ENCODE measurements at regions not wholly inside any gene's neighbourhood (a gene's known extent, or its start where the extent isn't known, plus 50 kb on each side); places are given as distances from the start of the nearest gene placed in this dataset.

- ATAC-seq (no peak), DNase-seq (no peak)
- intact Hi-C loops (cut with DNase I, micrococcal nuclease): no loop called here
These were observed 231.3 kb downstream of the FOXD2 start for GRCh38 chr1:47669081-47669585.

DNA sequence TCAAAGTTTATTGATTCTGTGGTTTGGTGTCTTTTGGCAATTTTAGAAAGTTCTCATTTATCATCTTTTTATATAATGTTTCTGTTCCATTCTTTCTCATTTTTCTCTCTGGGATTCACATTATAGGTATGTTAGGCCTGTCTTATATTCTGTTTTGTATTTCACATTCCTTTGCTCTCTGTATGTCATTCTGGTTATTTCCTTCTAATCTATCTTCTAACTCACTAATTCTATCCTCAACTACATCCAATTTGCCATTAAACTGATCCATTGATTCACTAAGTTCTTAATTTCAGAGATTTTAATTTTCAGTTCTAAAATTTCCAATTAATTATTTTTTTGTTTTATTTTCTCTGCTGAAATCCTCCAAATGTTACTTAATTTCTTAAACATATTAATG, 234.8 kb downstream of the FOXD2 start:
- DNase-seq (no peak), ATAC-seq (no peak)
- intact Hi-C loops (cut with DNase I, micrococcal nuclease): no loop called here

DNA sequence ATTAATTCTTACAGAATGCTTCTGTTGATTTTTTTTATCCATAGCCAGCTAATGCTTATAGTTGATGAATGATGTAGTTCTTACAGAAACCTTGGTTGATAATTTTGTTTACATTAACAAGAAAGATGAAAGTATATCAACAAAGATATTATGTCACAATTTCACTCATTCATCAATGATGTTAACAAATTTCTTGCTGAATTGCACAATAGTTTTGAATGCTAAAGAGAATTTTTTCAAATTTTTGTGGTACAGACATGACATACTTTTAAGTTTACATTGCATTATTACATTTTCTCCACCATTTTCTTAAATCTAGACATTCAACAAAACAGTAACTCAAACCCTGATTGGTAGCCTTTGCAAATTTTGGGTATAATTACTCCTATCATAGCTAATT, 236.3 kb downstream of the FOXD2 start:
- DNase-seq (no peak), ATAC-seq (no peak)
- intact Hi-C loops (cut with DNase I, micrococcal nuclease): no loop called here

DNA sequence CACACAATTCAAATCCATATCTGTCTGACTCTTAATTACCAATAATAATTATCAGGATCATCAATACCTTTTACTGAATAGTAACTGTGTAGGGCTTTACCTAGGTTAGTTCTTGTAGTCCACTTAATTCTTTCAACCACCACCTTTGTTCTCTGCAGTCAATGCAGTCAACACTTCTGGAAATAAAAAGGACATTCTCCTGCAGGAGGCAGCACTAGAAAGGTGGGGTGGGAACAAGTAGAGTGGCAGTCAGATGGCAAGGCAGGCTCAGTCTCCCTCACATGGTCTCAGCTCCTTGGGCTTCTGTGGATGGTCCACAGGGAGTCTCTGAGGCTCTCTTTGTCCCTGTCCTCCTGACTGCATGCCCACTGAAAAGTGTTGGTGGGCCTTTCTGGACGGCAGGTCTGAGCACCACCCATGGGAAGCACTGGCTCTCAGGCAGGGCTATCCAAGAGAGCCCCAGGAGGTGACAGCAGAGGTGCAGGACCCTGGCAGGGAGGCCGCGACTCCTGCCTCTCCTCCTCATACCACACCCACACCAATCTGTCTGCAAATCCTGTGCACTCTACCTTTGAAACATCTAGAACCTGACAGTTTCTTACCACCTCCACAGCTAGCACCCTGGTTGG, 237.3 kb downstream of the FOXD2 start:
- intact Hi-C loops (cut with DNase I, micrococcal nuclease): no loop called here
- ATAC-seq: peak; percentile 52
- DNase-seq: no peak

DNA sequence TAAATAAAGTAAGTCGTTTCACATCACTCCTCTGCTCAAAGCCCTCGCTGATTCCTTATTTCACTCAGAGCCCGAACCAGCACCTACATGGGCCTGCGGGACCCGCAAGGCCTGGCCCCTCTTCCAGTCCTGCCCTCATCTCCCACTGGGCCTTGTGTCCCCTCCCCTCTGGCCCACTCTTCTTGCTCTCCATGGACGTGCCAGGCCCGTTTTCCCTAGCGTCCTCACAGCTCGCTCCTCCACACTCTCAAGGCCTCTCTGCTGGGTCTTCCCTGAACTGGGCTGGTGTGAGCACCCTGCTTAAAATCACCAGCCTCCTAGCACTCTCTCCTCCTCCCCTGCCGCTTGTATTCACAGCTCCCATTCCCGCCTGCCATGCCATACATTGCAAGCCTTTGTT, 237.9 kb downstream of the FOXD2 start:
- DNase-seq (no peak), ATAC-seq (no peak)
- intact Hi-C loops (cut with DNase I, micrococcal nuclease): no loop called here

DNA sequence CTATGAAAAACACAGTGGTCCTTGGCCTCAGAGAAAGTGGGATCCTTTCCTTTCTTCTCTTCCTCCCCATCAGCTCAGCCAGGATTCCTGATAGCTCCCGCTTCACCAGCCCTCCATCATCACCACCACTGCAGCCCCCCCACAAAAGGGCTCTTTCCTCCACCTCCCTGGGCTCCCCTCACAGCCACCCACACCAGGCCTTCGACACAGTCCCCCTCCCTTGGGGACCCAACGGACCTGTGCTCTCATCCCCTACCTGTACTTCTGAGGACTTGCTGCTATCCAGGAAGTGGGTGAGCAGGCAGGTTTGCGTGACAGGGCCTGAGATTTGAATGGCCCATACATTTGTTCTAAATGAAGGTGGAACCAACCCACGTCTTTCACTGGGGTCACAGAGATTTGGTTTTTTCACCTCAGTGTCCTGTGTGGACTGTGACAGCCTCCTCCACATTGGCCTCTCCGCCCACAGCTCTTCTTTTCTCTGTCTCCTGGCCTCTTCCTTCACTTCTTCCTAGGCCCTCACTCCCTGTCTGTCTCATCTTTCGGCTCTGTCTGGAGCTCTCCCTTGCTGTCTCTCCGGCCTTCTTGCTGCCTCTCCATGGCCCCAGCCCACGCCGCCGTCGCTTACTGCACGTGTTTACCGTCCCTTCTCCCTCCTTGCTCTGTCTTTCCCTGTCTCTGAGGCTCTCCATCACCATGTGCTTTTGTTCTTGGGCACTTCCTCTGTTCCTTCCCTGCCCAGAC, 238.6 kb downstream of the FOXD2 start:
- DNase-seq (no peak), ATAC-seq (no peak)
- intact Hi-C loops (cut with DNase I, micrococcal nuclease): no loop called here

DNA sequence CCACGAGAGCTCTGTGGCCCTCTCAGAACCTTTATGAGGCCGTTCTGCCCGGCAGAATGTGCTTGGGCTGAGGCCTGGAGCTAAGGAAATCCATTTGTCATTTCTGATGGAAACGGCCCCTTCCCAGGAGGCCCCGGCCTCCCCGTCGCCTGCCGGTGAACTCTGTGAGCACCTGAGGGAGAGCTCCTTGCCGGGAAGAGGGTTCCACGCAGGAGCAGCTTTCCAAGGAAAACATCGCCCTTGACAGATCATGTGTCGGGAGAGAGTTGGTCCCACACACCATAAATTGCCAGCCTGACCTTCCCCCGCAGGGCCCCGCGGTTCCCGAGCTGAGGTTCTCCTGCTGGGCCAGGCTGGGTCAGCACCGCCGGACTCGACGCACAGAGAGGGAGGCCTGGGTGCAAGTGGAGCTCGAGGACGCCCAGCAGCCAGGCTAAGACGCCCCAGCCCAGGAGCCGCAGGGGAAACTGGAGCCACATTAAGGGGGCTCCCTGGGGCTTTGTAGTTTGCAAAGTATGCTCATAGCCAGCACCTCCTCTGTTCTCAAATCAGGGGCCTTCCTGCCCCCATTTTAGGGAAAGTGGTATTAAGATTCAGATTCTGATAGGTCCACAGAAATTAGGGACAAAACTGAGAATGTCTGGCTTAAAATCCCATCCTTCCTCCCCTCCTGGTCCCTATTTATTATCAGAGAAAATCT, 239.5 kb downstream of the FOXD2 start:
- DNase-seq (no peak), ATAC-seq (no peak)
- intact Hi-C loops (cut with DNase I, micrococcal nuclease): no loop called here

DNA sequence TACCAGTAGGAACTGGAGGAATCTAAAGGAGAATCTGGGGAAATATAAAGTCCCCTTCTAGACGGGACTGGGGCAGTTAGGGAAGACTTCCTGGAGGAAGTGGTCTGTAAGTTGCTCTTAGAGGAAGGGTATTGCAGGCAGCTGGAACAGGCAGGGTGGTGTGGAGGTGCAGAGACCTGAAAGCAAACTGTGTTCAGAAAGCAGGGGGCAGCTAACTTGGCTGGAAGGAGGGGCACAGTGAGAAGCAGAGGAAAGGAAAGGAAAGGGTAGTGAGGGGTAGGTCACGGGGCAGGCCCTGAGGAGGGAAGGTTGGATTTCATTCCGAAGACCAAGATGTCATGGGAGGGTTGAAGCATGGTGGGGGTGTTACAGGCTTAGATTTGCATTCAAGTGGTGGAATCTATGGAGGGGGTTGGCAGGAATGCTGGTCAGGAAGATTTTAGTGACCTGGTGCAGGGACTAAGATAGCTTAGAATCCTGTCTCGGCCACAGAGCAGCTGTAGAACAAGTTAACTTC, 240.7 kb downstream of the FOXD2 start:
- intact Hi-C loops (cut with DNase I, micrococcal nuclease): no loop called here
- DNase-seq: no peak
- no peak for ATAC-seq

DNA sequence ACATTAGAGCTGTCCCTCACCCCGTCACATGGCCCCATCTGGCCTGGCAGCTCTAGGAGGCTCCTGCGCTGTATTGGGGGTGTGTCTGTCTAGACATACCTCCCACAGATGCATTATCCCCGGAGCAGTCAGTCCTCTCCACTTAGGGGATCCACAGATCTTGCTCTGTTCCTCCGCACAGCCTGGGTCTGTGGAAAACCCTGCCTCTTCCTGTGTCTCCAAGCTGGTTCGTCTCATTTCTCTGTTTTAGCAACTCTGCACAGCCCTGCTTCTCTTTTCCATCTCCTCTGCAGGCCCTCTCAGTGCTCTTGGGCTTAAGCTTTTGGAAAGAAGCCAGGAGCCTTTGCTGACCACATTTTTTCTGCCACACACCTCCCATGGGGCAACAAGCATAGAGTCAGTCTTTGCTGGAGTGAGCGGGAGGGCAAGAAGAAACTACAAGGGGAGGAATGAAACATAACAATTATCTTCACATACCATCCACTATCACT, 241.5 kb downstream of the FOXD2 start:
- intact Hi-C loops (cut with DNase I, micrococcal nuclease): no loop called here
- DNase-seq (no peak), ATAC-seq (no peak)

DNA sequence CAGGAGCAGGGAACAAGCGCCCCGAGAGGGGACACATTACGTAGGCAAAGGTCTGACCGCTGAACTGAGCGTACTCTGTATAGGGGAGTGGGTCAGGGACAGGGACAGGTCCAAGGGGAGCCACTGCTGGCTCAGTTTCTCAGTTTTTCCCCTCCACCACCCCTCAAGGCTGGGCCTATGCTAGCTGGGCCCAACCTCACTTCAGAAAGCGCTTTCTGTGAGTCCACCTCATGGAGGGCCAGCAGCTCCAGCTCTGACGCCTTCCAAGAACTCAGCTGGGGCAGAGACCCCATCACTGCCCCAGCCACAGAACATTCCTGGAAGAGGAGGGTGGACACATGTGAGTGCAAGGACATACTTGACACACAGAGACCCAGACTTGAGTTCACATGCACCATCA, 242.0 kb downstream of the FOXD2 start:
- ATAC-seq: no peak
- intact Hi-C loops (cut with DNase I, micrococcal nuclease): no loop called here

DNA sequence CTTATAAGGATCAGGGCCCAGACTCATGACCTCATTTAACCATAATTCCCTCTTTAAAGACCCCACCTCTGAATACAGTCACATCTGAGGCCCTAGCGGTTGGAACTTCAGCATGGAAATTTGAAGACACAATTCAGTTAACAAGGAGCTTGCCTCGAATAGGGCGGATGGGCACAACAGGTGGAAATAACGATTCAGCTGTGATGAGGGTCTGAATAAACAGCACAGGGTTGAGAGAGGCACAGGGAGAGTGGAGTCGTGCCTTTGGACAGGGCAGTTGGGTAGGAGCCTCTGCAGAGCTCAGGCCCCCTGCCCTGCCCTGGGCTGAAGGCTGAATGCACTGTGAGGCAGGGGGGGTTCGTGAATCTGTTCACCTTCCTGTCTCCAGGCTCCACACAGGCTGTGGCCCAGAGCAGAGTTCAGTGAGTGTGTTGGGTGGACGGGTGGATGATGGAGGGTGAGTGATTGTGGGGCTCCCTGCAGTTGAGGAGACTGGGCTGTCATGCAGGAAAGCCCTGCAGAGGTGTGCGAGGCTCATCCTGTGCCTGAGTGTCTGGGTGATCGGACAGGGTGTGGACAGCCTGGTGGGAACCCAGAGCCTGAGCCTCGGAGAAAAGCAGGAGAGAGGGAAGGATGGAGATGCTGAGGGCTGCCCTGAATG, 243.1 kb downstream of the FOXD2 start:
- intact Hi-C loops (cut with DNase I, micrococcal nuclease): no loop called here
- ATAC-seq (no peak), DNase-seq (no peak)

More for the DNA sequence above, 242.0 kb downstream of the FOXD2 start:
- no peak for DNase-seq

- DNase-seq: no peak
- intact Hi-C loops (cut with DNase I, micrococcal nuclease): no loop called here
- no peak for ATAC-seq
These were observed 243.9 kb downstream of the FOXD2 start for GRCh38 chr1:47681735-47682134.

DNA sequence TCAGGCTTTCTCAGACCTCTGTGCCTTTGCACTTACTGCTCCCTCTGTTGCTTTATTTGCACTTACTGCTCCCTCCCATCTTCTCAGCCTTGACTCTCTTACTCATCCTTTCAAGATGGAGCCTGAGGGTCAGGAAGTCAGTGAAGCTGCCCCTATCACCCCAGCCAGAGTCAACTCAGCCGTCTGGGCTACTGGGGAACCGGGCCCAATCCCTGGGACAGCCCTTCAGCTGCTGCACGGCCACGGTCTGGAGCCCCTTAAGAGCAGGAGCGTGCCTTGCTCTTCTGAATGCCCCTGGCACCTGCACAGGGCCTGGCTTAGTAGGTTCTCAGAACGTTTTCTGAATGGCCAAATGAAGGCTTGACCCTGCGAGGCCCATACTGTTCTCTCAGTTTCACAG, 244.4 kb downstream of the FOXD2 start:
- ATAC-seq (no peak), DNase-seq (no peak)
- intact Hi-C loops (cut with DNase I, micrococcal nuclease): no loop called here

GRCh38 chr1:47682786-47683350, 245.0 kb downstream of the FOXD2 start:
- intact Hi-C loops (cut with DNase I, micrococcal nuclease): no loop called here
- DNase-seq (no peak), ATAC-seq (no peak)

DNA sequence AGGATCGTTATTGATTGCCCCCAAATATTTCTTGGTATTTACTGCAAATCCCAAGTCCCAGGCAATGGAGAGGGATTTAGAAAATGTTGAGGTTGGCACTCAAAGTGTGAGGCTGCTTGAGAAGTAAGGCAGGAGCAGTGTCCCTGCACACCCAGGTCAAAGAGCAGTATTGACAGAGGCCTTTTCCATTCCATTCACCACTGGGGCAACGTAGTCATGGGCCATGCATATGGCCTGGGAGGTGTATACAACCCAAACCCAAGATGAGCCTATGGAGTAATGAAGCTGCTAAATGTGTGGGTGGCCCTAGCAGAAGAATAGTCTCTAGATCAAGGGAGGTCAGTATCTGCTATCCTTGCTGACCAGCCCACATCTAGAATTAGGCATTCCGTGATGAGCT, 245.6 kb downstream of the FOXD2 start:
- ATAC-seq: peak; percentile 72
- intact Hi-C loops (cut with DNase I, micrococcal nuclease): no loop called here
- no peak for DNase-seq

GRCh38 chr1:47684518-47684917, 246.7 kb downstream of the FOXD2 start:
- no peak for ATAC-seq
- no peak for DNase-seq

DNA sequence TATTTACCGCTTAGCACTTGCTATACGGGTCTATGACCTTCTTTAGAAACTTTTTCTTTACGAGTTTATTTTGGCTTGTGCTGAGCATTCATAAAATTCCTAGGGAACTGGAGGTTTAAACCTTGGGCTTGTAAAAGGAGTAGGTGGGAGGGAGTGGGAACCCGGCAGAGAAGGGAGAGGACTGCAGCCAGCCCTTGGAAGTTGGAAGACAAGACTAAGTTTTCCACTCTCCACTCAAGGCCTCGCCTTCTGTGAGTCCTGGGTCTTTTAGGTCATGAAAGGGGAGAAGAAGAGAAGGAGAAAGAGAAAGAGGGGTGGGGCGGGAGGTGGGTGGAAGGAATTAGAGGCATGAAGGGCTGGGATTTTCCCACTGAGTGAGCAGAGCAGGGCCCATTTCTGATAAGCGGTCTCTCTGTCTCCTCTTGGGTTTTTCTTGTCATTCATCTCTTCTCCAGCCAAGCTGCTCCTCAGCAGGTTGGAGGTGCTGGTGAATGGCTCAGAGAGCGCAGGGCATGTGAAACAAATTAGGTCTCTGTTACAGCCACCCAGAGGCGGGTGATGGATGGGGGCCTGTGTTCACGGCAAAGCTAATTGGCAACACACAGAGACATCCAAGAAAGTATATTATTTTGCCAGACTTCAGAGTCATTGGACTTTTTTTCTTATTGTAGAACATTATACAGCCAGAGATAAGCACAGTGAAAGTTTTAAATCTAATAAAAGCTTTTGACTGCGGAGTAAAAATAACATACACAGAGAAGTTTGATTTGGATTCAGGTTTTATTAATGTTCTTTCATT, 247.3 kb downstream of the FOXD2 start:
- peak; percentile 72 for ATAC-seq
- intact Hi-C loops (cut with DNase I, micrococcal nuclease): no loop called here
- DNase-seq: no peak

More at GRCh38 chr1:47684518-47684917, 246.7 kb downstream of the FOXD2 start:
- intact Hi-C loops (cut with DNase I, micrococcal nuclease): no loop called here

GRCh38 chr1:47685763-47686066, 247.9 kb downstream of the FOXD2 start:
- ATAC-seq (no peak), DNase-seq (no peak)
- intact Hi-C loops (cut with DNase I, micrococcal nuclease): no loop called here
